ENCODE measurements at regions not wholly inside any gene's neighbourhood (a gene's known extent, or its start where the extent isn't known, plus 50 kb on each side); places are given as distances from the start of the nearest gene placed in this dataset.

DNA sequence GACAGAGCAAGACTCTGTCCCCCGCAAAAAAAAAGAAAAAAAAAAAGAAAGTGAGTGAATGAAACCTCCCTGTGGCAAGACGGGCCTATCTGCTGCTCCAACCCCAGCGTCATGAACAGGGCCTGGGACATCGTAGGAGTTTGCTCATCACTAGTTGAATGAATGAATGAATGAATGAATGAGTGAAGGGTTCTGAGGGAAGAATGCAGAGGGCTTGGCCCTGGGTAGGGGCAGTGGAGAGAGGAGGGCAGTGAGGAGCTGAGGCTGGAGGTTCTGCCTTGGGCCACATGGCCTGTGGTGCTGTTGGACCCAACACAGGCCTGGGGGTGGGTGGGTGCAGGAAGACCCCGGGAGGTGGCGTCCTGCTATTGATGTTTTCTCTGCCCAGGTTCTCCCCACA lies 125.5 kb upstream of the CIBAR2 start:
- Histone ChIP-seq H3K27me3 (replicated peaks; ENCODE audit: insufficient read depth) (no peaks in the 10 kb centered on the region), H3F3A (ENCODE audit: insufficient read depth) (peaks cover 21% of the 10 kb centered on the region), H3K4me2 (ENCODE audit: unreplicated experiment) (no peak overlapping the region), H3K9ac (peak overlapping the region; percentile 55; the same call in 1 of the 2 replicates), H4K20me1 (ENCODE audit: insufficient read depth) (no peaks in the 10 kb centered on the region), H3K36me3 (ENCODE audit: low read depth) (no peaks in the 10 kb centered on the region), H3K9me3 (ENCODE audit: low read depth) (no peaks in the 10 kb centered on the region), H3K4me3 (no peak overlapping the region), H3K9me2 (ENCODE audit: insufficient read depth) (no peaks in the 10 kb centered on the region), H3K27ac (peak overlapping the region; percentile 28), H3K4me1 (ENCODE audit: insufficient read depth) (peaks cover 46% of the 10 kb centered on the region), H3K79me2 (ENCODE audit: insufficient read depth) (peaks cover 68% of the 10 kb centered on the region), H2AFZ (no peak overlapping the region)
- DNase-seq: no peak
- TF ChIP-seq EZH2phosphoT487 (IDR thresholded peaks at IDR 0.05; ENCODE audit: insufficient read depth, low read depth) (no peak), EZH2 (IDR thresholded peaks at IDR 0.05; ENCODE audit: insufficient read depth, poor library complexity, severe bottlenecking) (no peak)
- WGBS, 2 experiments (ENCODE audit: low coverage in 1 of 2, low lambda C conversion rate in 2 of 2, missing lambda C conversion rate in 2 of 2): 54 to 83% methylated on average over 4 to 6 of the region's 6 CpGs
- in situ Hi-C loops (cut with MboI): no loop called here

GRCh38 chr16:85238233-85238647 lies 126.0 kb upstream of the CIBAR2 start:
- Histone ChIP-seq H3K79me2 (ENCODE audit: insufficient read depth) (peaks cover 64% of the 10 kb centered on the region), H3K36me3 (ENCODE audit: low read depth) (no peaks in the 10 kb centered on the region), H3K9me2 (ENCODE audit: insufficient read depth) (no peaks in the 10 kb centered on the region), H3K9me3 (ENCODE audit: low read depth) (no peaks in the 10 kb centered on the region), H3K4me3 (no peak overlapping the region), H3F3A (ENCODE audit: insufficient read depth) (peaks cover 18% of the 10 kb centered on the region), H3K27me3 (replicated peaks; ENCODE audit: insufficient read depth) (no peaks in the 10 kb centered on the region), H4K20me1 (ENCODE audit: insufficient read depth) (no peaks in the 10 kb centered on the region), H2AFZ (no peak overlapping the region), H3K4me2 (ENCODE audit: unreplicated experiment) (no peak overlapping the region), H3K4me1 (ENCODE audit: insufficient read depth) (peaks cover 44% of the 10 kb centered on the region), H3K27ac (peak overlapping the region; percentile 28), H3K9ac (peak overlapping the region; percentile 55)
- TF ChIP-seq EZH2 (IDR thresholded peaks at IDR 0.05; ENCODE audit: insufficient read depth, poor library complexity, severe bottlenecking) (no peak), EZH2phosphoT487 (IDR thresholded peaks at IDR 0.05; ENCODE audit: insufficient read depth, low read depth) (no peak)
- in situ Hi-C loops (cut with MboI): no loop called here
- 8 to 18% methylated on average over 17 of the region's 17 CpGs for WGBS, 2 experiments (ENCODE audit: low coverage in 1 of 2, low lambda C conversion rate in 2 of 2, missing lambda C conversion rate in 2 of 2)
- peak; percentile 91 for DNase-seq

GRCh38 chr16:85239239-85239638 lies 127.0 kb upstream of the CIBAR2 start:
- Histone ChIP-seq H3K36me3 (ENCODE audit: low read depth) (no peaks in the 10 kb centered on the region), H3K79me2 (ENCODE audit: insufficient read depth) (peaks cover 64% of the 10 kb centered on the region), H3K9me3 (ENCODE audit: low read depth) (no peaks in the 10 kb centered on the region), H3K9me2 (ENCODE audit: insufficient read depth) (no peaks in the 10 kb centered on the region), H3K27ac (no peak overlapping the region), H3K4me2 (ENCODE audit: unreplicated experiment) (no peak overlapping the region), H3K4me1 (ENCODE audit: insufficient read depth) (peaks cover 42% of the 10 kb centered on the region), H3K4me3 (no peak overlapping the region), H4K20me1 (ENCODE audit: insufficient read depth) (no peaks in the 10 kb centered on the region), H3F3A (ENCODE audit: insufficient read depth) (peaks cover 10% of the 10 kb centered on the region), H3K27me3 (replicated peaks; ENCODE audit: insufficient read depth) (no peaks in the 10 kb centered on the region), H2AFZ (no peak overlapping the region), H3K9ac (no peak overlapping the region)
- DNase-seq: no peak
- TF ChIP-seq EZH2phosphoT487 (IDR thresholded peaks at IDR 0.05; ENCODE audit: insufficient read depth, low read depth) (no peak), EZH2 (IDR thresholded peaks at IDR 0.05; ENCODE audit: insufficient read depth, poor library complexity, severe bottlenecking) (no peak)
- in situ Hi-C loops (cut with MboI): no loop called here
- 90 to 92% methylated on average over 5 of the region's 5 CpGs for WGBS, 2 experiments (ENCODE audit: low coverage in 1 of 2, low lambda C conversion rate in 2 of 2, missing lambda C conversion rate in 2 of 2)

- H3K9me2 ChIP-seq (ENCODE audit: insufficient read depth): no peaks in the 10 kb centered on the region
- no peaks in the 10 kb centered on the region for H3K36me3 ChIP-seq (ENCODE audit: low read depth)
- no peak overlapping the region for H3K27ac ChIP-seq
- no peaks in the 10 kb centered on the region for H3K9me3 ChIP-seq (ENCODE audit: low read depth)
- no peaks in the 10 kb centered on the region for H4K20me1 ChIP-seq (ENCODE audit: insufficient read depth)
- no peaks in the 10 kb centered on the region for H3K27me3 ChIP-seq (replicated peaks; ENCODE audit: insufficient read depth)
- TF ChIP-seq EZH2 (IDR thresholded peaks at IDR 0.05; ENCODE audit: insufficient read depth, poor library complexity, severe bottlenecking): no peak
- TF ChIP-seq EZH2phosphoT487 (IDR thresholded peaks at IDR 0.05; ENCODE audit: insufficient read depth, low read depth): no peak
- no peak overlapping the region for H3K9ac ChIP-seq
- 81 to 82% methylated on average over 8 of the region's 8 CpGs for WGBS, 2 experiments (ENCODE audit: low coverage in 1 of 2, low lambda C conversion rate in 2 of 2, missing lambda C conversion rate in 2 of 2)
- H3K79me2 ChIP-seq (ENCODE audit: insufficient read depth): peaks cover 65% of the 10 kb centered on the region
- no peak overlapping the region for H3K4me2 ChIP-seq (ENCODE audit: unreplicated experiment)
- no peak overlapping the region for H2AFZ ChIP-seq
- H3K4me3 ChIP-seq: no peak overlapping the region
- peaks cover 36% of the 10 kb centered on the region for H3K4me1 ChIP-seq (ENCODE audit: insufficient read depth)
- H3F3A ChIP-seq (ENCODE audit: insufficient read depth): peaks cover 9% of the 10 kb centered on the region
- in situ Hi-C loops (cut with MboI): no loop called here
- DNase-seq: no peak
Measured at GRCh38 chr16:85239871-85240270, 127.6 kb upstream of the CIBAR2 start.
